ENCODE measurements at regions not wholly inside any gene's neighbourhood (a gene's known extent, or its start where the extent isn't known, plus 50 kb on each side); places are given as distances from the start of the nearest gene placed in this dataset.
A peak's percentile ranks its signal among the peaks of the same experiment; 100 is the strongest.

GRCh38 chr14:34059037-34059924 lies 108.4 kb upstream of the EGLN3 start (continued):
- TF ChIP-seq ZNF687 (CRISPR knock-in tag; IDR thresholded peaks at IDR 0.05) (no peak), TEF (CRISPR knock-in tag; IDR thresholded peaks at IDR 0.05) (no peak), MED8 (CRISPR knock-in tag; IDR thresholded peaks at IDR 0.05; ENCODE audit: insufficient replicate concordance) (no peak), PTBP1 (IDR thresholded peaks at IDR 0.05; ENCODE audit: low read depth, low read length, poor library complexity, severe bottlenecking) (no peak), ASH2L (IDR thresholded peaks at IDR 0.05; ENCODE audit: insufficient read length, low read depth, low read length) (no peak), ZNF605 (CRISPR knock-in tag; IDR thresholded peaks at IDR 0.05) (0 out of 2 replicates have a peak, but pooled peaks have one; percentile 28), MAFF (IDR thresholded peaks at IDR 0.05; ENCODE audit: low read depth, low read length) (peak; percentile 61), BCL3 (CRISPR knock-in tag; IDR thresholded peaks at IDR 0.05) (no peak), BHLHE40 (IDR thresholded peaks at IDR 0.05; ENCODE audit: low read length) (no peak; the same call in 1 of the 2 replicates), ZNF766 (CRISPR knock-in tag; IDR thresholded peaks at IDR 0.05; ENCODE audit: borderline replicate concordance) (no peak), MXD4 (CRISPR knock-in tag; IDR thresholded peaks at IDR 0.05) (no peak), SMARCC2 (IDR thresholded peaks at IDR 0.05) (no peak), ZNF274 (CRISPR knock-in tag; IDR thresholded peaks at IDR 0.05) (peak; percentile 65; the same call in 1 of the 2 replicates), MLX (CRISPR knock-in tag; IDR thresholded peaks at IDR 0.05) (peak; percentile 4; the same call in 1 of the 2 replicates), ZNF207 (IDR thresholded peaks at IDR 0.05; ENCODE audit: borderline replicate concordance) (no peak), ZNF414 (CRISPR knock-in tag; IDR thresholded peaks at IDR 0.05) (no peak), ZNF333 (CRISPR knock-in tag; IDR thresholded peaks at IDR 0.05; ENCODE audit: borderline replicate concordance) (no peak), PHF20 (CRISPR knock-in tag; IDR thresholded peaks at IDR 0.05) (no peak), XRCC5 (optimal IDR thresholded peaks at IDR 0.05; ENCODE audit: low read length) (no peak), TOPORS (CRISPR knock-in tag; IDR thresholded peaks at IDR 0.05) (no peak), ZNF598 (CRISPR knock-in tag; IDR thresholded peaks at IDR 0.05; ENCODE audit: borderline replicate concordance) (0 out of 2 replicates have a peak, but pooled peaks have one; percentile 29), GZF1 (CRISPR knock-in tag; IDR thresholded peaks at IDR 0.05) (no peak), CHD2 (IDR thresholded peaks at IDR 0.05; ENCODE audit: low read depth, low read length) (no peak)

Data from HepG2 (cell line).